HepG2 (cell line): ENCODE measurements at regions not wholly inside any gene's neighbourhood (a gene's known extent, or its start where the extent isn't known, plus 50 kb on each side); places are given as distances from the start of the nearest gene placed in this dataset.

Experiments
- CTCF ChIP-seq: sonication (generic); formaldehyde crosslinking; IDR thresholded peaks from 2 replicates; pipeline ENCODE4 v1.5.0; 2020; ENCODE audit warnings: mild to moderate bottlenecking, missing genetic modification reagents, moderate library complexity
- IRX3 ChIP-seq: sonication (generic); formaldehyde crosslinking; IDR thresholded peaks from 2 replicates; pipeline ENCODE4 v1.8.1; 2023; ENCODE audit warnings: mild to moderate bottlenecking, low read depth, missing genetic modification reagents, borderline replicate concordance
- KDM2A ChIP-seq: sonication (generic); formaldehyde crosslinking; IDR thresholded peaks from 2 replicates; pipeline ENCODE4 v1.4.0; 2020; ENCODE audit warnings: low read depth, missing genetic modification reagents, borderline replicate concordance
- PRDM10 ChIP-seq: sonication (generic); formaldehyde crosslinking; IDR thresholded peaks from 2 replicates; pipeline ENCODE4 v1.4.0; 2020; ENCODE audit warnings: low read depth, missing genetic modification reagents
- TBX2 ChIP-seq: sonication (generic); formaldehyde crosslinking; IDR thresholded peaks from 2 replicates; pipeline ENCODE4 v1.5.0; 2020; ENCODE audit warnings: missing genetic modification reagents, mild to moderate bottlenecking, borderline replicate concordance
- TBX3 ChIP-seq: fragments of 450-650 bp; IDR thresholded peaks from 2 replicates; pipeline ENCODE4 v1.6.1; 2017; ENCODE audit warnings: antibody characterized with exemption, mild to moderate bottlenecking, inconsistent platforms, borderline replicate concordance
- ZNF589 ChIP-seq: sonication (generic); formaldehyde crosslinking; conservative IDR thresholded peaks from 2 replicates; pipeline ENCODE4 v1.8.0; 2022; ENCODE audit warnings: mild to moderate bottlenecking, moderate library complexity, missing genetic modification reagents
- ZNF609 ChIP-seq: sonication (generic); formaldehyde crosslinking; IDR thresholded peaks from 2 replicates; pipeline ENCODE4 v1.4.0; 2020; ENCODE audit warnings: mild to moderate bottlenecking, missing genetic modification reagents, borderline replicate concordance
- ZSCAN29 ChIP-seq: sonication (generic); formaldehyde crosslinking; conservative IDR thresholded peaks from 2 replicates; pipeline ENCODE4 v1.4.0; 2020; ENCODE audit warnings: mild to moderate bottlenecking, missing genetic modification reagents
- TF ChIP-seq, protein P1 (sequence below): sonication (generic); formaldehyde crosslinking; IDR thresholded peaks from 2 replicates; pipeline ENCODE4 v1.9.0; 2021; ENCODE audit warnings: mild to moderate bottlenecking, missing genetic modification reagents

DNA sequence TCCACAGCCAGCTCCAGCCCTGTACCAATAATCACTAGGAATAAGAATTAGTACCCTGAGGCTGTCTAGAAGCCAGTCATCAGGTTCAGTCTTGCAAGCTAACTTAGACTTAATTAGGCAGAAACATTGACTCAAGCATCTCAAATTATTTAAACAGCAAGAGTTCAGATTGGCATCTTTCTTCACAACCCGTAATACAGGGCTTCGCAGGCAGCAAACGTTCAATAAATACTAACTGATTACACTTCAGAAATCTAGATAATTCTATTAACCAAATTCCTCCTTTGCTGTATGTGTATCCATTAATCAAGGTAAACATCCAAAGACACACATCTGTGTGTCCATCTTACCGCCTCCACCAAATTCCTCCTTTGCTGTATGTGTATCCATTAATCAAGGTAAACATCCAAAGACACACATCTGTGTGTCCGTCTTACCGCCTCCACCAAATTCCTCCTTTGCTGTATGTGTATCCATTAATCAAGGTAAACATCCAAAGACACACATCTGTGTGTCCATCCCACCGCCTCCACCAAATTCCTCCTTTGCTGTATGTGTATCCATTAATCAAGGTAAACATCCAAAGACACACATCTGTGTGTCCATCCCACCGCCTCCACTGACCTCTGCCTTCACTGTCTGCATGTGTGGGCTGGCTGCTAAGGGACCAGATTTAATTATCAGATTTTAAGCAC is 158.9 kb downstream of the SUCLG1 start (continued):
- peak; percentile 37; the same call in 1 of the 2 replicates for TF ChIP-seq PRDM10 (CRISPR knock-in tag)
- 0 out of 2 replicates have a peak, but pooled peaks have one; percentile 6 for TF ChIP-seq CTCF (CRISPR knock-in tag)
- TF ChIP-seq ZSCAN29: 0 out of 2 replicates have a peak, but pooled peaks have one; percentile 70
- peak; percentile 100 for TF ChIP-seq TBX2 (CRISPR knock-in tag)
- peak; percentile 100 for TF ChIP-seq ZNF609 (CRISPR knock-in tag)
- peak; percentile 48; the same call in 1 of the 2 replicates for TF ChIP-seq IRX3 (CRISPR knock-in tag)
- TF ChIP-seq ZNF589: peak; percentile 90; the same call in 1 of the 2 replicates
- peak; percentile 99 for TF ChIP-seq TBX3
- peak; percentile 65; the same call in 1 of the 2 replicates for TF ChIP-seq KDM2A (CRISPR knock-in tag)
- TF ChIP-seq, protein P1, sequence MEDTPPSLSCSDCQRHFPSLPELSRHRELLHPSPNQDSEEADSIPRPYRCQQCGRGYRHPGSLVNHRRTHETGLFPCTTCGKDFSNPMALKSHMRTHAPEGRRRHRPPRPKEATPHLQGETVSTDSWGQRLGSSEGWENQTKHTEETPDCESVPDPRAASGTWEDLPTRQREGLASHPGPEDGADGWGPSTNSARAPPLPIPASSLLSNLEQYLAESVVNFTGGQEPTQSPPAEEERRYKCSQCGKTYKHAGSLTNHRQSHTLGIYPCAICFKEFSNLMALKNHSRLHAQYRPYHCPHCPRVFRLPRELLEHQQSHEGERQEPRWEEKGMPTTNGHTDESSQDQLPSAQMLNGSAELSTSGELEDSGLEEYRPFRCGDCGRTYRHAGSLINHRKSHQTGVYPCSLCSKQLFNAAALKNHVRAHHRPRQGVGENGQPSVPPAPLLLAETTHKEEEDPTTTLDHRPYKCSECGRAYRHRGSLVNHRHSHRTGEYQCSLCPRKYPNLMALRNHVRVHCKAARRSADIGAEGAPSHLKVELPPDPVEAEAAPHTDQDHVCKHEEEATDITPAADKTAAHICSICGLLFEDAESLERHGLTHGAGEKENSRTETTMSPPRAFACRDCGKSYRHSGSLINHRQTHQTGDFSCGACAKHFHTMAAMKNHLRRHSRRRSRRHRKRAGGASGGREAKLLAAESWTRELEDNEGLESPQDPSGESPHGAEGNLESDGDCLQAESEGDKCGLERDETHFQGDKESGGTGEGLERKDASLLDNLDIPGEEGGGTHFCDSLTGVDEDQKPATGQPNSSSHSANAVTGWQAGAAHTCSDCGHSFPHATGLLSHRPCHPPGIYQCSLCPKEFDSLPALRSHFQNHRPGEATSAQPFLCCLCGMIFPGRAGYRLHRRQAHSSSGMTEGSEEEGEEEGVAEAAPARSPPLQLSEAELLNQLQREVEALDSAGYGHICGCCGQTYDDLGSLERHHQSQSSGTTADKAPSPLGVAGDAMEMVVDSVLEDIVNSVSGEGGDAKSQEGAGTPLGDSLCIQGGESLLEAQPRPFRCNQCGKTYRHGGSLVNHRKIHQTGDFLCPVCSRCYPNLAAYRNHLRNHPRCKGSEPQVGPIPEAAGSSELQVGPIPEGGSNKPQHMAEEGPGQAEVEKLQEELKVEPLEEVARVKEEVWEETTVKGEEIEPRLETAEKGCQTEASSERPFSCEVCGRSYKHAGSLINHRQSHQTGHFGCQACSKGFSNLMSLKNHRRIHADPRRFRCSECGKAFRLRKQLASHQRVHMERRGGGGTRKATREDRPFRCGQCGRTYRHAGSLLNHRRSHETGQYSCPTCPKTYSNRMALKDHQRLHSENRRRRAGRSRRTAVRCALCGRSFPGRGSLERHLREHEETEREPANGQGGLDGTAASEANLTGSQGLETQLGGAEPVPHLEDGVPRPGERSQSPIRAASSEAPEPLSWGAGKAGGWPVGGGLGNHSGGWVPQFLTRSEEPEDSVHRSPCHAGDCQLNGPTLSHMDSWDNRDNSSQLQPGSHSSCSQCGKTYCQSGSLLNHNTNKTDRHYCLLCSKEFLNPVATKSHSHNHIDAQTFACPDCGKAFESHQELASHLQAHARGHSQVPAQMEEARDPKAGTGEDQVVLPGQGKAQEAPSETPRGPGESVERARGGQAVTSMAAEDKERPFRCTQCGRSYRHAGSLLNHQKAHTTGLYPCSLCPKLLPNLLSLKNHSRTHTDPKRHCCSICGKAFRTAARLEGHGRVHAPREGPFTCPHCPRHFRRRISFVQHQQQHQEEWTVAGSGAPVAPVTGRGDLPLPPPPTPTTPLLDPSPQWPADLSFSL (CRISPR knock-in tag): peak; percentile 89
